ENCODE measurements at regions not wholly inside any gene's neighbourhood (a gene's known extent, or its start where the extent isn't known, plus 50 kb on each side); places are given as distances from the start of the nearest gene placed in this dataset.

DNA sequence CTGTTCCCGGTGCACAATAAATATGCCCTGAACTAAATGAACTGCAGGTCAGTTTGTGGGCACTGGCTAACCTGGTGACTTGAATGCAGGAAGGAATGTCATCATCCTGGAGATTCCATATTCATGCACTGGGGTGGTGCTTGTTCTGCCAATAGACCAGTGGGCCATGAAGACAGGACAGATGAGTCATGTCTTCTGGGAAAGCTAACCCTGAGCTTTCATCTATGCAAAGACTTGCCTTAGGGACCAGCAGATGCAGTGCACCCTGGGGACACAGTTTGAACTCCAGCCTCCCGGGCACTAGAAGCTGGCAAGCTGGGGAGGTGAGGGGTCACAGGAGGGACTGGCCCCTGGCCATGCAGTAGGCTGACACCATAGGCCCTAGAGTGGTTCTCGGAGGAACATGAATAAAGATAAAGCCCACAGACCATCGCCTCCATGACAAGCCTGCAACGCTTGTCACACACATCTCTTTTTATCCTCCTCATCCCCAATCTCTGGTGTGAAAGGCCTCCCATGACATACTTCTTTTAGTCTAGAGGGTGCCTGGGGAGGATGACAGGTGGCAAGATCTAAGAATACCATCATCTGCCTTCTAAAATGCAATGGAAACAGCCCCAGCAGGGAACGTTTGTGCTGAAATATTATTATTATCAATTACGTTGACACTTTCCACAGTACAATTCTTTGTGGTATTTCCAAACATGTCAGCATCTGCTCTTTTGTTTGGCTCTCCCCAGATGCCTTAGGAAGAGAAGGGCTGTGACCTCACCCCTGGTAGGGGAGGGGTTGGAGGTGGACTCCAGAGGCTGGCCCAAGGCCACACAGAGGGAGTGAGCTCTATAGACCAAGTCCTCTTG, 267.4 kb upstream of the RAB6C start (continued):
- no peak for TF ChIP-seq CEBPG (CRISPR knock-in tag; IDR thresholded peaks at IDR 0.05)
- TF ChIP-seq CEBPG (tag; conservative IDR thresholded peaks at IDR 0.05 in 1 of 2, IDR thresholded peaks at IDR 0.05 in 1 of 2): no peak
- TF ChIP-seq YY1 (IDR thresholded peaks at IDR 0.05; ENCODE audit: borderline replicate concordance in 1 of 3, control insufficient read depth in 1 of 3, extremely low read depth in 1 of 3, insufficient read depth in 3 of 3, insufficient read length in 1 of 3, insufficient replicate concordance in 2 of 3, low read depth in 1 of 3, low read length in 2 of 3): no peak
- TF ChIP-seq CCNT2 (IDR thresholded peaks at IDR 0.05; ENCODE audit: borderline replicate concordance, extremely low read depth, insufficient read length, low read depth, low read length): no peak

DNA sequence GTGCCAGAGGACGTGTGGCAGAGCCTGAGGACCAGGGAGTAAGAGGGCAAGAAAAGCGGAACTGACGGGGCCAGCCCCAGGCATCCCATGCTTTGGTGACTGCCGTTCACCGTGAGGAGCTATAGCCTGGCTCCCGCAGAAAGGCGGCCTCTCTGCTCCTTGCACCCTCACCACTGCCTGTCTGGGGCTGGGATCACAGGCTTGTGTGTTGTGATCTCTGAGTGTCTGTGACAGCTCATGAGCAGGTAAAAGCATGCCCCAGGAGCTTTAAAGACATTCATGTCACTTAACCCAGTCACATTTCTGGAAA, 266.8 kb upstream of the RAB6C start:
- CTCF ChIA-PET (ENCODE audit: low intra/inter-chr PET ratio): no interaction called here
- H3K9ac ChIP-seq (ENCODE audit: insufficient read depth in 1 of 2, low read depth in 2 of 2, low read length in 2 of 2): no peak overlapping the region
- H3K4me3 ChIP-seq: no peak overlapping the region
- H2AFZ ChIP-seq (ENCODE audit: low read depth, low read length): no peak overlapping the region
- no peaks in the 10 kb centered on the region for H3K79me2 ChIP-seq (ENCODE audit: control insufficient read depth, insufficient read depth, low read length)
- no peak for TF ChIP-seq ZNF253 (CRISPR knock-in tag; conservative IDR thresholded peaks at IDR 0.05)
- no peak for TF ChIP-seq BACH1 (tag; IDR thresholded peaks at IDR 0.05)
- peak; percentile 26; the same call in 1 of the 2 replicates for TF ChIP-seq SPI1 (IDR thresholded peaks at IDR 0.05; ENCODE audit: borderline replicate concordance, low read depth, low read length)
- TF ChIP-seq ZNF717 (CRISPR knock-in tag; IDR thresholded peaks at IDR 0.05): no peak
- H3K27ac ChIP-seq (ENCODE audit: extremely low read depth, low read depth, low read length): no peak overlapping the region
- BruUV-seq (replicated peaks): no TSS peak
- DNase-seq (ENCODE audit: extremely low read depth in 1 of 4, low spot score in 3 of 4) (no peak), FAIRE-seq (no peak), ATAC-seq (no peak)
- in situ Hi-C loops (cut with MboI) (no loop called here), intact Hi-C loops (cut with micrococcal nuclease) (no loop called here)
- POLR2A ChIA-PET: no interaction called here
- no peaks in the 10 kb centered on the region for H3K4me1 ChIP-seq (replicated peaks in 1 of 2; ENCODE audit: control insufficient read depth in 2 of 2, insufficient read depth in 2 of 2, low read length in 2 of 2)
- H4K20me1 ChIP-seq (replicated peaks; ENCODE audit: control insufficient read depth, insufficient read depth, low read length): no peaks in the 10 kb centered on the region
- no peaks in the 10 kb centered on the region for H3K36me3 ChIP-seq (ENCODE audit: control insufficient read depth, insufficient read depth, low read length)
- WGBS (ENCODE audit: insufficient coverage, low coverage, missing lambda C conversion rate): 2% methylated on average over 7 of the region's 7 CpGs
- no peak overlapping the region for H3K4me2 ChIP-seq (ENCODE audit: insufficient read depth, low read length)
- H3K27me3 ChIP-seq (ENCODE audit: control insufficient read depth in 2 of 2, insufficient read depth in 2 of 2, low read length in 2 of 2): peaks cover 2 to 19% of the 10 kb centered on the region in 2 experiments; a peak in 3 of 5 replicates
- no peaks in the 10 kb centered on the region for H3K9me1 ChIP-seq (ENCODE audit: control insufficient read depth, insufficient read depth, low read length)
- no peaks in the 10 kb centered on the region for H3K9me3 ChIP-seq (replicated peaks; ENCODE audit: control insufficient read depth, insufficient read depth, low read depth, low read length)
